DOHH2 (cell line): ENCODE measurements at regions not wholly inside any gene's neighbourhood (a gene's known extent, or its start where the extent isn't known, plus 50 kb on each side); places are given as distances from the start of the nearest gene placed in this dataset.

Source experiments
- H3F3A ChIP-seq: fragments of 200-600 bp; sonication (generic), shearing (Covaris generic); 2 replicates; pipeline ENCODE4 v1.6.0; 2016; ENCODE audit warnings: antibody characterized with exemption, mild to moderate bottlenecking; ENCODE audit not compliant: control insufficient read depth, insufficient read depth
- H3K27ac ChIP-seq: fragments of 200-600 bp; sonication (generic); 2 replicates; pipeline ENCODE4 v1.5.1; 2014; ENCODE audit warnings: low read depth, mild to moderate bottlenecking, low read length, moderate library complexity
- H3K27me3 ChIP-seq: fragments of 200-600 bp; sonication (generic); 2 replicates; pipeline ENCODE4 v1.6.1; 2014; ENCODE audit warnings: mild to moderate bottlenecking, low read length, mixed read lengths; ENCODE audit not compliant: control insufficient read depth
- H3K36me3 ChIP-seq: fragments of 200-600 bp; sonication (generic); 2 replicates; pipeline ENCODE4 v1.6.1; 2014; ENCODE audit warnings: mild to moderate bottlenecking, low read length, moderate library complexity, mixed read lengths; ENCODE audit not compliant: control insufficient read depth
- H3K4me1 ChIP-seq: fragments of 200-600 bp; sonication (generic); 2 replicates; pipeline ENCODE4 v1.6.1; 2014; ENCODE audit warnings: mild to moderate bottlenecking, low read length, mixed read lengths; ENCODE audit not compliant: control insufficient read depth
- H3K4me2 ChIP-seq: fragments of 200-600 bp; sonication (generic); 2 replicates; pipeline ENCODE4 v1.6.0; 2014; ENCODE audit warnings: mild to moderate bottlenecking, low read length, moderate library complexity
- H3K4me3 ChIP-seq: fragments of 200-600 bp; sonication (generic); 2 replicates; pipeline ENCODE4 v1.5.1; 2014; ENCODE audit warnings: mild to moderate bottlenecking, low read length, mixed read lengths
- H3K79me2 ChIP-seq: fragments of 200-600 bp; sonication (generic); 2 replicates; pipeline ENCODE4 v1.6.1; 2014; ENCODE audit warnings: mild to moderate bottlenecking, low read length, mixed read lengths; ENCODE audit not compliant: control insufficient read depth
- H3K9me2 ChIP-seq: fragments of 200-600 bp; sonication (generic); replicated peaks from 2 replicates; pipeline ENCODE4 v1.6.1; 2014; ENCODE audit warnings: mild to moderate bottlenecking, low read length, mixed read lengths; ENCODE audit not compliant: control insufficient read depth
- H3K9me3 ChIP-seq: fragments of 200-600 bp; sonication (generic); 2 replicates; pipeline ENCODE4 v1.6.1; 2014; ENCODE audit warnings: antibody characterized with exemption, low read length, mixed read lengths; ENCODE audit not compliant: control insufficient read depth, insufficient read depth
- H4K20me1 ChIP-seq: fragments of 200-600 bp; sonication (generic); 2 replicates; pipeline ENCODE4 v1.6.0; 2014; ENCODE audit warnings: low read depth, mild to moderate bottlenecking, antibody characterized with exemption, low read length, moderate library complexity; ENCODE audit not compliant: control insufficient read depth, insufficient read depth
- CTCF ChIP-seq: fragments of 200-600 bp; sonication (generic); IDR thresholded peaks from one replicate; pipeline ENCODE4 v1.5.1; 2014; ENCODE audit warnings: antibody characterized with exemption, mild to moderate bottlenecking, low read depth, low read length; ENCODE audit not compliant: poor library complexity, severe bottlenecking
- EZH2phosphoT487 ChIP-seq: fragments of 200-600 bp; sonication (generic); IDR thresholded peaks from 2 replicates; pipeline ENCODE4 v1.6.1; 2017; ENCODE audit warnings: borderline replicate concordance, mild to moderate bottlenecking, antibody characterized with exemption, low read length, moderate library complexity, mixed read lengths

- TF ChIP-seq CTCF (peak; percentile 98), EZH2phosphoT487 (no peak)
- Histone ChIP-seq H3K9me2 (no peaks in the 10 kb centered on the region), H3K79me2 (no peaks in the 10 kb centered on the region), H3K27me3 (no peaks in the 10 kb centered on the region), H3F3A (peaks cover 25% of the 10 kb centered on the region), H3K4me3 (peak overlapping the region; percentile 77), H3K9me3 (no peaks in the 10 kb centered on the region), H3K27ac (peak overlapping the region; percentile 99), H3K4me1 (peaks cover 86% of the 10 kb centered on the region), H3K36me3 (peaks cover 3% of the 10 kb centered on the region; the same call in 1 of the 2 replicates), H4K20me1 (no peaks in the 10 kb centered on the region), H3K4me2 (peak overlapping the region; percentile 96)
Measured at GRCh38 chr22:22720201-22720723, 75.8 kb downstream of the GGTLC2 start.

- Histone ChIP-seq H3K9me3 (no peaks in the 10 kb centered on the region), H3K27ac (peak overlapping the region; percentile 99), H3K27me3 (no peaks in the 10 kb centered on the region), H3K4me2 (peak overlapping the region; percentile 96), H4K20me1 (no peaks in the 10 kb centered on the region), H3K4me1 (peaks cover 81% of the 10 kb centered on the region), H3K4me3 (peak overlapping the region; percentile 77), H3K79me2 (no peaks in the 10 kb centered on the region), H3K36me3 (peaks cover 3% of the 10 kb centered on the region; the same call in 1 of the 2 replicates), H3F3A (peaks cover 21% of the 10 kb centered on the region), H3K9me2 (no peaks in the 10 kb centered on the region)
- TF ChIP-seq EZH2phosphoT487 (no peak), CTCF (no peak)
Measured at GRCh38 chr22:22720724-22721261, 76.4 kb downstream of the GGTLC2 start.

GRCh38 chr22:22721681-22722354, 77.4 kb downstream of the GGTLC2 start:
- Histone ChIP-seq H4K20me1 (no peaks in the 10 kb centered on the region), H3K9me2 (no peaks in the 10 kb centered on the region), H3K9me3 (no peaks in the 10 kb centered on the region), H3F3A (peaks cover 18% of the 10 kb centered on the region), H3K4me1 (peaks cover 71% of the 10 kb centered on the region), H3K36me3 (peaks cover 3% of the 10 kb centered on the region; the same call in 1 of the 2 replicates), H3K27me3 (no peaks in the 10 kb centered on the region), H3K4me3 (peak overlapping the region; percentile 77; the same call in 1 of the 2 replicates), H3K27ac (no peak overlapping the region), H3K79me2 (no peaks in the 10 kb centered on the region), H3K4me2 (peak overlapping the region; percentile 96)
- TF ChIP-seq CTCF: no peak
- TF ChIP-seq EZH2phosphoT487: no peak
